ENCODE measurements at regions not wholly inside any gene's neighbourhood (a gene's known extent, or its start where the extent isn't known, plus 50 kb on each side); places are given as distances from the start of the nearest gene placed in this dataset.

- Histone ChIP-seq H3K27me3 (ENCODE audit: control insufficient read depth in 3 of 3, insufficient read depth in 3 of 3, low read length in 3 of 3) (no peaks in the 10 kb centered on the region), H3K4me1 (ENCODE audit: control insufficient read depth in 3 of 3, insufficient read depth in 3 of 3, low read length in 3 of 3) (no peaks in the 10 kb centered on the region), H3K9me3 (ENCODE audit: control insufficient read depth in 3 of 3, low read length in 3 of 3) (no peaks in the 10 kb centered on the region), H3K27ac (ENCODE audit: low read depth, low read length) (no peak overlapping the region), H3K9ac (ENCODE audit: low read depth in 1 of 3, low read length in 3 of 3) (no peak overlapping the region), H3K4me3 (ENCODE audit: low read length in 3 of 3) (no peak overlapping the region), H3K36me3 (ENCODE audit: control insufficient read depth in 3 of 3, insufficient read depth in 3 of 3, low read length in 3 of 3) (no peaks in the 10 kb centered on the region)
Measured at GRCh38 chr2:147091448-147091847, 753.4 kb upstream of the ACVR2A start.

GRCh38 chr2:147088871-147089270, 756.0 kb upstream of the ACVR2A start:
- H3K36me3 ChIP-seq (ENCODE audit: control insufficient read depth in 3 of 3, insufficient read depth in 3 of 3, low read length in 3 of 3) = no peaks in the 10 kb centered on the region
- no peak overlapping the region for H3K9ac ChIP-seq (ENCODE audit: low read depth in 1 of 3, low read length in 3 of 3)
- H3K4me1 ChIP-seq (ENCODE audit: control insufficient read depth in 3 of 3, insufficient read depth in 3 of 3, low read length in 3 of 3) = no peaks in the 10 kb centered on the region
- H3K27me3 ChIP-seq (ENCODE audit: control insufficient read depth in 3 of 3, insufficient read depth in 3 of 3, low read length in 3 of 3) = no peaks in the 10 kb centered on the region
- H3K27ac ChIP-seq (ENCODE audit: low read depth, low read length) = no peak overlapping the region
- H3K4me3 ChIP-seq (ENCODE audit: low read length in 3 of 3) = no peak overlapping the region
- H3K9me3 ChIP-seq (ENCODE audit: control insufficient read depth in 3 of 3, low read length in 3 of 3) = no peaks in the 10 kb centered on the region

- Histone ChIP-seq H3K9me3 (ENCODE audit: control insufficient read depth in 3 of 3, low read length in 3 of 3) (no peaks in the 10 kb centered on the region), H3K27ac (ENCODE audit: low read depth, low read length) (no peak overlapping the region), H3K4me3 (ENCODE audit: low read length in 3 of 3) (no peak overlapping the region), H3K9ac (ENCODE audit: low read depth in 1 of 3, low read length in 3 of 3) (no peak overlapping the region), H3K36me3 (ENCODE audit: control insufficient read depth in 3 of 3, insufficient read depth in 3 of 3, low read length in 3 of 3) (no peaks in the 10 kb centered on the region), H3K27me3 (ENCODE audit: control insufficient read depth in 3 of 3, insufficient read depth in 3 of 3, low read length in 3 of 3) (no peaks in the 10 kb centered on the region), H3K4me1 (ENCODE audit: control insufficient read depth in 3 of 3, insufficient read depth in 3 of 3, low read length in 3 of 3) (no peaks in the 10 kb centered on the region)
Measured at GRCh38 chr2:147086715-147087114, 758.1 kb upstream of the ACVR2A start.

GRCh38 chr2:147083664-147084063, 761.2 kb upstream of the ACVR2A start:
- no peak overlapping the region for H3K4me3 ChIP-seq (ENCODE audit: low read length in 3 of 3)
- no peaks in the 10 kb centered on the region for H3K27me3 ChIP-seq (ENCODE audit: control insufficient read depth in 3 of 3, insufficient read depth in 3 of 3, low read length in 3 of 3)
- H3K27ac ChIP-seq (ENCODE audit: low read depth, low read length) = no peak overlapping the region
- H3K9me3 ChIP-seq (ENCODE audit: control insufficient read depth in 3 of 3, low read length in 3 of 3) = no peaks in the 10 kb centered on the region
- no peaks in the 10 kb centered on the region for H3K4me1 ChIP-seq (ENCODE audit: control insufficient read depth in 3 of 3, insufficient read depth in 3 of 3, low read length in 3 of 3)
- no peaks in the 10 kb centered on the region for H3K36me3 ChIP-seq (ENCODE audit: control insufficient read depth in 3 of 3, insufficient read depth in 3 of 3, low read length in 3 of 3)
- H3K9ac ChIP-seq (ENCODE audit: low read depth in 1 of 3, low read length in 3 of 3) = no peak overlapping the region

- H3K36me3 ChIP-seq (ENCODE audit: control insufficient read depth in 3 of 3, insufficient read depth in 3 of 3, low read length in 3 of 3) = no peaks in the 10 kb centered on the region
- no peaks in the 10 kb centered on the region for H3K27me3 ChIP-seq (ENCODE audit: control insufficient read depth in 3 of 3, insufficient read depth in 3 of 3, low read length in 3 of 3)
- H3K9me3 ChIP-seq (ENCODE audit: control insufficient read depth in 3 of 3, low read length in 3 of 3) = no peaks in the 10 kb centered on the region
- no peak overlapping the region for H3K4me3 ChIP-seq (ENCODE audit: low read length in 3 of 3)
- H3K4me1 ChIP-seq (ENCODE audit: control insufficient read depth in 3 of 3, insufficient read depth in 3 of 3, low read length in 3 of 3) = no peaks in the 10 kb centered on the region
- no peak overlapping the region for H3K27ac ChIP-seq (ENCODE audit: low read depth, low read length)
- no peak overlapping the region for H3K9ac ChIP-seq (ENCODE audit: low read depth in 1 of 3, low read length in 3 of 3)
Measured at GRCh38 chr2:147082850-147083522, 761.8 kb upstream of the ACVR2A start.

GRCh38 chr2:147081831-147082230, 763.0 kb upstream of the ACVR2A start:
- Histone ChIP-seq H3K9me3 (ENCODE audit: control insufficient read depth in 3 of 3, low read length in 3 of 3) (no peaks in the 10 kb centered on the region), H3K9ac (ENCODE audit: low read depth in 1 of 3, low read length in 3 of 3) (no peak overlapping the region), H3K4me3 (ENCODE audit: low read length in 3 of 3) (no peak overlapping the region), H3K36me3 (ENCODE audit: control insufficient read depth in 3 of 3, insufficient read depth in 3 of 3, low read length in 3 of 3) (no peaks in the 10 kb centered on the region), H3K4me1 (ENCODE audit: control insufficient read depth in 3 of 3, insufficient read depth in 3 of 3, low read length in 3 of 3) (no peaks in the 10 kb centered on the region), H3K27me3 (ENCODE audit: control insufficient read depth in 3 of 3, insufficient read depth in 3 of 3, low read length in 3 of 3) (no peaks in the 10 kb centered on the region), H3K27ac (ENCODE audit: low read depth, low read length) (no peak overlapping the region)

- no peaks in the 10 kb centered on the region for H3K27me3 ChIP-seq (ENCODE audit: control insufficient read depth in 3 of 3, insufficient read depth in 3 of 3, low read length in 3 of 3)
- no peak overlapping the region for H3K4me3 ChIP-seq (ENCODE audit: low read length in 3 of 3)
- no peaks in the 10 kb centered on the region for H3K36me3 ChIP-seq (ENCODE audit: control insufficient read depth in 3 of 3, insufficient read depth in 3 of 3, low read length in 3 of 3)
- no peak overlapping the region for H3K9ac ChIP-seq (ENCODE audit: low read depth in 1 of 3, low read length in 3 of 3)
- H3K9me3 ChIP-seq (ENCODE audit: control insufficient read depth in 3 of 3, low read length in 3 of 3) = no peaks in the 10 kb centered on the region
- H3K27ac ChIP-seq (ENCODE audit: low read depth, low read length) = no peak overlapping the region
- H3K4me1 ChIP-seq (ENCODE audit: control insufficient read depth in 3 of 3, insufficient read depth in 3 of 3, low read length in 3 of 3) = no peaks in the 10 kb centered on the region
Measured at GRCh38 chr2:147076634-147077033, 768.2 kb upstream of the ACVR2A start.

GRCh38 chr2:147068071-147068470, 776.8 kb upstream of the ACVR2A start:
- H3K36me3 ChIP-seq (ENCODE audit: control insufficient read depth in 3 of 3, insufficient read depth in 3 of 3, low read length in 3 of 3) = no peaks in the 10 kb centered on the region
- H3K9ac ChIP-seq (ENCODE audit: low read depth in 1 of 3, low read length in 3 of 3) = no peak overlapping the region
- no peaks in the 10 kb centered on the region for H3K4me1 ChIP-seq (ENCODE audit: control insufficient read depth in 3 of 3, insufficient read depth in 3 of 3, low read length in 3 of 3)
- H3K27ac ChIP-seq (ENCODE audit: low read depth, low read length) = no peak overlapping the region
- H3K9me3 ChIP-seq (ENCODE audit: control insufficient read depth in 3 of 3, low read length in 3 of 3) = no peaks in the 10 kb centered on the region
- no peaks in the 10 kb centered on the region for H3K27me3 ChIP-seq (ENCODE audit: control insufficient read depth in 3 of 3, insufficient read depth in 3 of 3, low read length in 3 of 3)
- no peak overlapping the region for H3K4me3 ChIP-seq (ENCODE audit: low read length in 3 of 3)

- no peaks in the 10 kb centered on the region for H3K4me1 ChIP-seq (ENCODE audit: control insufficient read depth in 3 of 3, insufficient read depth in 3 of 3, low read length in 3 of 3)
- H3K36me3 ChIP-seq (ENCODE audit: control insufficient read depth in 3 of 3, insufficient read depth in 3 of 3, low read length in 3 of 3) = no peaks in the 10 kb centered on the region
- H3K9me3 ChIP-seq (ENCODE audit: control insufficient read depth in 3 of 3, low read length in 3 of 3) = no peaks in the 10 kb centered on the region
- H3K27ac ChIP-seq (ENCODE audit: low read depth, low read length) = no peak overlapping the region
- no peak overlapping the region for H3K4me3 ChIP-seq (ENCODE audit: low read length in 3 of 3)
- no peaks in the 10 kb centered on the region for H3K27me3 ChIP-seq (ENCODE audit: control insufficient read depth in 3 of 3, insufficient read depth in 3 of 3, low read length in 3 of 3)
- no peak overlapping the region for H3K9ac ChIP-seq (ENCODE audit: low read depth in 1 of 3, low read length in 3 of 3)
Measured at GRCh38 chr2:147067136-147067535, 777.7 kb upstream of the ACVR2A start.

- Histone ChIP-seq H3K9ac (ENCODE audit: low read depth in 1 of 3, low read length in 3 of 3) (no peak overlapping the region), H3K27ac (ENCODE audit: low read depth, low read length) (no peak overlapping the region), H3K4me3 (ENCODE audit: low read length in 3 of 3) (no peak overlapping the region), H3K9me3 (ENCODE audit: control insufficient read depth in 3 of 3, low read length in 3 of 3) (no peaks in the 10 kb centered on the region), H3K36me3 (ENCODE audit: control insufficient read depth in 3 of 3, insufficient read depth in 3 of 3, low read length in 3 of 3) (no peaks in the 10 kb centered on the region), H3K4me1 (ENCODE audit: control insufficient read depth in 3 of 3, insufficient read depth in 3 of 3, low read length in 3 of 3) (no peaks in the 10 kb centered on the region), H3K27me3 (ENCODE audit: control insufficient read depth in 3 of 3, insufficient read depth in 3 of 3, low read length in 3 of 3) (no peaks in the 10 kb centered on the region)
Measured at GRCh38 chr2:147062073-147062472, 782.8 kb upstream of the ACVR2A start.

All from skeletal muscle tissue (tissue), 3 donors.